Fibroblast of skin of scalp (primary cell): ENCODE measurements at regions not wholly inside any gene's neighbourhood (a gene's known extent, or its start where the extent isn't known, plus 50 kb on each side); places are given as distances from the start of the nearest gene placed in this dataset.

Experiments
- DNase-seq: peaks from one replicate; pipeline ENCODE4 v3.0.0-alpha.2; 2013

DNA sequence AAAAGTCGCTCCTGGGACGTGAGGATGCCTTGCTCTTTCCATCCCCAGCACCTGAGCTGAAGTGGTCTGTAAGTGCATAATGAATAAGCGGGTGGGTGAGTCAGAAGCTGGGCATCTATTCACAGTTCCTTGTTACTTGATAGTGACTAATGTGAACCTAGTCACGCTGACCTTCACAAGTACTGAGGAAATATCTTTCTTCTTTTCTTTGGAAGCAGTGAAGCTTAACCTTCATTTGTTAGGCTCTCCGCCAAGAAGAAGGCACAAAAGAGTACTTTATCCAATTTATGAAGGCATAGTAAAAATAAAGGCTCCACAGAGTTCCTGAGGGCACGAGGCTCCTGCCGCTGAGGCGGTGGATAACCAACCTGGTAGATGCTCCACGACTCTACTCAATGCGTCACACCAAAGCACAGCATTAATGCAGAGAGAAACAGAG, 475.7 kb upstream of the SLIT2 start:
- peak; percentile 63 for DNase-seq

DNA sequence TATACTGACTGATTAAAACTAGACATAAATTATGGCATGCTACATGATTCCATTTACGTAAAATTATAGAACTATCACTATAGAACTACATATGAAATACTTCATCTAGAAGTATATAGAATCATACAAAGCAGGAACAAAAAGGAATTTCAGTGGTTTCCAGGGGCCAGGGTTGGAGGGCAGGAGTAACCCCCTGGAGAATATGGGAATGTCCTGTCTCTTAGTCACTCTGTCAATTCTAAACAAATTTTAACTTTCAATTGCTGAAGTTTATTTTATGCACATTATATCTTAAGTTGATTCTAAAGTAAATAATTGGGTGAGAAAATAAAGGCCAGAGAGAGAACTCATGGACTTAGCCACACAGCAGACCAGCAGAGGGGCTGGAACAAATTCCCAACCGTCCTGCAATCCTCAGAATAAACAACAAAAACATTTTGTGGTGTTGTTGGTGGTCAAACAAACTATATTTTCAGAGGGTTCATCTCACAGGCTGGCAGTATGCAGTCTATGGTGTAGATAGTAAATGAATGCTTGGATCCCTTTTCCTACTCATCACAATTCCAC, 476.9 kb upstream of the SLIT2 start:
- peak; percentile 77 for DNase-seq

DNA sequence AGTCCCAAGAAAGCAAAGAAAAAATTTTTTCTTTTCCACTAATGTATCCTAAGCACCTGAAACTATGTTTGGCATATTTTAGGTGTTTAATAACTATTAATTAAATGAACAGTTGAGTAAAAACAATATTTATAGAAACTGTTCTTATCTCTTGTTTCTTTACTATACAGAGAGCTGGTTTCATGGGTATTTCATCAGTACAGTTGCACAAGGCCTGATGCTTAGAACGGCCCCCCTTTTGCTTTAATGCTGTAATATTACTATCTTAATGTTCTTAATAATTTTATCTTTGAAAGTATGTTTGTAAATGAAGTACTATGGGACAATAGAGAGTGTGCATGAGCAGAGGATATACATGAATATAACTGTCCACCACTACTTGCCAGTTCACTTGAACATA, 479.1 kb upstream of the SLIT2 start:
- DNase-seq, result no peak

- no peak for DNase-seq
Observed at GRCh38 chr4:19756661-19757060, 495.0 kb upstream of the SLIT2 start.

DNA sequence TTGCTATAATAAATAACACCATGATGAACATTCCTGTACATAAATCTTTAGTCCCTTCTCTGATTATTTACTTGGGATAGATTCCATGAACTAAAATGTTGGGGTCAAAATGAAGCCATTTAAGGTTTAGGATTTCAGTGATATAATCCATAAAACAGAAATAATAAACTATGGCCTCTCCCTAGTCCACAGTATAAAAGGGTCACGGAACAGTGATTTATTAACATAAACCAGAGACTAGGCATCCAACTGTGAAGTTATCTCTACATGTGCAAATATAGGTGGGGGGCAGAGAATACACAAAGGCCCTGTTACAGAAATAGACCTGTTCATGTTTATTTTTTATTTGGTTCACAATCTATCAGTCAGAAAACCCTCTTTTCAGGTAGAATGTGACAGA, 499.1 kb upstream of the SLIT2 start:
- no peak for DNase-seq

DNA sequence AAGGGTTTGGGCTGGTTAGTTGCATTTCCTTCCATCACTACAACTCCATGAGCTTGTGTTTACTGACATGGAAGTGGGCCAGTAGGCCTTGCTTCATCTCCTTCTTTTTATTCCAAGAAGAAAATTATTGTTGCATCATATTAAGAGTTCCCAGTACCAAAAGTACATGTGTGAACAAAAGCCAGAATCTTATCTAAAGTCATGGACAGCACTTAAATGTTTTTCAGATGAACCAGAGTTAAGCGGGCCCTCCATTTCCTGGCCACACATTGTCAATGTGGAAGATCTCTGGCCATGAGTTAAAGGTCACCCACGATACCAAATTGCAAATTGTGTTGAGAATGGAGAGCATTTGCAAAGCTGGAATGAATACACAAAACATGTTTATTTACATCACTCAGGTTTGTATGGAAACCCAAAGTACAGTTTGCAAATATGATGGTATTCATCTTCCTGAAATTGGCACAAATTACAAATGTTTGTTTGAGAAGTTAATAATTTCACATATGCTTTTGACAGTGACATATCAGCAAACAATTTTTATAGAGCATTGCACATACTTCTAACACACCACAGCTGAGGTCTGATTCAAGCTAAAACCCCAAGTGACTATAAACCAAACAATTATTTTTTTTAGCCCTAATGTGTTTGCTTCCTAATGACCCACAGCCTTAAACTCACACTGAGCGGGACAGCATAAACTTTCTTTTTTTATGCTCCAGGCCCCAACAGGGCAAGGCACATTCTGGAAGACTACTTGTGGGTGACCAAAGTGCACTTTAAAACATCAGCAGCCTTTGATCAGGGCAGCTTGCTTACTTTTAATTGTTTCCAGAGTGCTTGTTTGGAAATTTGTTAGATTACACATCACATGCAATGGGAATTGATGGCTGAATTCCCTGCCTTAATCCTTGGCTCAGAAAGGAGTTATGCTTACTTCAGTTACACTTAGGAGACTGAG, 502.9 kb upstream of the SLIT2 start:
- DNase-seq, result peak; percentile 68

DNA sequence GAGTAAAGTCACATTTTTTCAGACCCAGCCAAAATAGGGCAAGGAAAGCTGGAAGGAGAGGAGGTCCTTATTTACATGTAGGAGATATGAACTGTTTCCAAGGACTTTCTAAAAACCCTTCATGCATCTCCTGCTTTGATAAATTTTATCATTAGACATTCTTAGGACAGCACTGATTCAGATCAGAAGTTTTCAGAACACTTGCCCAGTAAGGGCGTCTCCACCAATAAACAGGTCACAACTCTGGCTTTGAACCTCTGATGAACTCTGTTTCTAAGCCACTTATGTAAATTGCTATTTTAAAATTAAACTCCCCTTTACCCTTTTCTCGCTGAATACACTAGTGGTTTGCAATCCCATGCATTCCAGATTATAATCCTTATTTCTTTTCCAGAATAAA, 505.3 kb upstream of the SLIT2 start:
- no peak for DNase-seq

DNA sequence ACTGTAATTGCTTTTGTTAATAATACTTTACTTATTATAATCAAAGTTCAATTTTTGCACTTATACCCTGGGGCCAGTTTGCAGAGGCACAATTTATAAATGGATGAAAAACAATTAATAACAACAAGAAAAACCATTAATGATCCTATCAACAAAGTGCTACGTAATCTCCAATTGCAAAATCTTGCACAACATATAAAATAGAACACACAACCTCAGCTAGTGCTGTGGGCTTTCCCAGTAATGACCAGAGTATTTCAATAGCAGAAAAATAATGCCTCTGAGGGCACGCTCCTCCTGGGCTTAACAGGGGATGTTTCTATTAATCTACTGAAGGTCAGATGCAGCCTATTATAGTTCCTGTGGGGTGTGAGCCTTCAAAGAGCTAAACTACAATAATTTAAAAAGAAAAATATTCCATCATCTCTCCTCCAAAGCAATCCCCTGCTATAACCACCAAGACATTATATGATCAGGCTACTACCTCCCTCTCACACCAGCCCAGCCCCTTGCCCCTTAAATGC, 508.5 kb upstream of the SLIT2 start:
- no peak for DNase-seq

GRCh38 chr4:19739101-19739651, 512.5 kb upstream of the SLIT2 start:
- peak; percentile 79 for DNase-seq

- no peak for DNase-seq
Observed at GRCh38 chr4:19736968-19737756, 514.5 kb upstream of the SLIT2 start.

DNA sequence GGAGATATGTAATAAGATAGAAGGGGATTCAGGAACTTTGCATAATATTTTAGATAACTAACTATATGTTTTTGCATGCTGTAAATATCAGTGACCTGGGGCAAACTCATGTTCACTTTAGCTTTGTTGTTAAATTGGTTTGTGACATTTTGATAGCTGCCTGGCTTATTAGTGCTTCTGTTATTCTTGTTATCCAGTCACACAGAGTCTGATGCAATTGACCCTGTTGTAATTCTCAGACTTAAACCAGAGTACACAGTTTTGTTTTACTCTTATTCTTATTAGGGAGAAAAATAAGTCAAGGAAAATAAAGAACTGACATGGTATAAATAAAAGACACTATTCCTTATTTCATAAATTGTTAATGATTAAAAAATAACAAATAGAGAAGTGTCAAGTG, 516.7 kb upstream of the SLIT2 start:
- no peak for DNase-seq

- peak; percentile 44 for DNase-seq
Observed at GRCh38 chr4:19729886-19730651, 521.6 kb upstream of the SLIT2 start.

GRCh38 chr4:19728773-19729172, 522.9 kb upstream of the SLIT2 start:
- DNase-seq, result no peak

- DNase-seq, result no peak
Observed at GRCh38 chr4:19727141-19727540, 524.6 kb upstream of the SLIT2 start.

GRCh38 chr4:19725130-19725529, 526.6 kb upstream of the SLIT2 start:
- DNase-seq, result no peak

GRCh38 chr4:19722404-19722803, 529.3 kb upstream of the SLIT2 start:
- no peak for DNase-seq

- no peak for DNase-seq
Observed at GRCh38 chr4:19721587-19721986, 530.1 kb upstream of the SLIT2 start.

GRCh38 chr4:19720610-19721009, 531.1 kb upstream of the SLIT2 start:
- no peak for DNase-seq

DNA sequence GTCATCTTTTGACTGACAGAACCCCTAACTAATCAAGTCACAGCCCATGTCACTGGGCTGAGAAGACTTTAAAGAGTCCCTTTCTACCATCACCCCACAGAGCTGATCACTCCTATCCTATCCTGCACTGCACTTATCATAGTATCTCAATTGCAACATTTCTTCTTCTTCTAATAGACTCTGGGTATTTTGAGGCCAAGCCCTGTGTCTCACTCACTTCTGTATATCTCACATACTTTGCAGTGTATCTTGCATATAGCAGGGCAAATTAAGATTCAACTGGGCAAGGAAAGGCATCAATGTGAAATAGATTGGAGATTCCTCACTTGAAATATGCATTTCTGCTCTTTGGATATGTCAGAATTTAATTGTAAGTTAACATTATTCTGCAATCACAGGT, 531.5 kb upstream of the SLIT2 start:
- no peak for DNase-seq

DNA sequence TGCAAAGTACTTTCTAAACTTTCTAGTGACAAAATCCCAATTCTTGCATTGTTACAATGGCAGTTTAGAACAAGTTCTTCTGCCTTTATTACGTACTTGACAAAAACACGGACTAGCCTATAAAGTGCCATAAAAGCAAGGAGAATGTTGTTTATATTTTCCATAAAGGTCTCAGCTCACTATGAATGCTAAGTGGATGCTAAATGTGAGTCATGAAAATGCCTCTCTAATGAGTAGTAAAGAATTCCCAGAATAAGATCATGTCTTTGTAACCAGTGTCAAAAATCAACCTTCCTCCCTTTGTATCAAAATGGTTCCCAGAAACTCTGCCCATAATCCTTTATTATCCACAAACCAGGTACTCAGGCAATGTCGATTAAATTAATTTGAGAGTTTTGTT, 539.8 kb upstream of the SLIT2 start:
- DNase-seq, result peak; percentile 65

DNA sequence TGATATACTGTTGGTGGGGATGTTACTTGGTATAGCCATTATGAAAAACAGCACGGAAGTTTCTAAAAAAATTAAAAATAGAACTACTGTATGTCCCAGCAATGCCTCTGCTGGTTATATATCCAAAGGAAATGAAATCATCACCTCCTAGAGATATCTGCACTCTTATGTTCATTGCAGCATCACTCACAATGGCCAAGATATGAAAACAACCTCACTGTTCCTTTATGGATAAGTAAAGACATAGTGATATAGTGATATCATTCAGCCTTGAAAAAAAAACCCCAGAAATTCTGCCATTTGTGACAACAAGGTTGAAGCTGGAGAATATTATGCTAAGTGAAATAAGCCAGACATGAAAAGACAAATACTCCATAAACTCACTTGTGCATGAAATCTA, 543.8 kb upstream of the SLIT2 start:
- DNase-seq, result no peak

GRCh38 chr4:19703391-19703790, 548.3 kb upstream of the SLIT2 start:
- no peak for DNase-seq
